GM19043 (cell line): ENCODE measurements at regions not wholly inside any gene's neighbourhood (a gene's known extent, or its start where the extent isn't known, plus 50 kb on each side); places are given as distances from the start of the nearest gene placed in this dataset.

Experiments used
- ATAC-seq: cut with Tn5 transposase; IDR thresholded peaks from one replicate; pipeline ENCODE4 v1.9.1; 2021; ENCODE audit warnings: low read depth; ENCODE audit not compliant: unreplicated experiment

DNA sequence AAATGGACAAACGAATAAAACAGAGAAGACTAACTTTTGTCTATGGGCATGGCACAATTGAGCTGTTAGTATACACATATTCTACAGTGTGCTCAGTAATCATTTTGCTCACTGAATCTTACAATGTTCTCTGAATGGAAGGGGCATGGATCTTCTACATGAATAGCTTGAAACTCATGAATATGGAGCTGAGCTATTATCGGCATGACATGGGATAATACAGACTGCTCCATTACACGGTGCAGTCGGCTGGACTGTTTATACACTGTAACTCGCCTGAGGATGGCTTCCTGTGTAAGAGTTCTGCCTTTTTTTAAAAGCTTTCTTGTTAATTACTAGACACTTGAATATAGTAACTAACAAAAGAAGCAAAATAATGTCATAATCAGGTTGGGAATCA lies 368.5 kb upstream of the MAD2L1 start:
- ATAC-seq: no peak

DNA sequence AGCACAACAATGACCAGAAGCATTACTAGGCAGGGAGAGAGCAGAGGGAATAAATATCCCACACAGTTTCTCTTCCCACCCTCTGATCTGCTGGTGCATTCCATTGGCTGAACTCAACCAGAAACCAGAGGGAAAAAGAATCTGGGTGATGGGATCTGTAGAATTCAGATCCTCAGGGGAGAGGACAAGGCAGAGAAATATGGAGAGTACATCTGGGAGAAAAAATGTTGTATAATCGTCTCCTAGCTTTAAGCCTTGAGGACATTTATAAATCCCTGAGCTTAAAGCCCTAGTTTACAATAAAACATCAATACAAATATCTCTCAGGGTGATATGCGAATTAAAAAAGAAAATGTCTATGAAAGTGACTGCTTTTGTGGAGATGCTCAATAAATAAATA lies 368.1 kb upstream of the MAD2L1 start:
- ATAC-seq: no peak

DNA sequence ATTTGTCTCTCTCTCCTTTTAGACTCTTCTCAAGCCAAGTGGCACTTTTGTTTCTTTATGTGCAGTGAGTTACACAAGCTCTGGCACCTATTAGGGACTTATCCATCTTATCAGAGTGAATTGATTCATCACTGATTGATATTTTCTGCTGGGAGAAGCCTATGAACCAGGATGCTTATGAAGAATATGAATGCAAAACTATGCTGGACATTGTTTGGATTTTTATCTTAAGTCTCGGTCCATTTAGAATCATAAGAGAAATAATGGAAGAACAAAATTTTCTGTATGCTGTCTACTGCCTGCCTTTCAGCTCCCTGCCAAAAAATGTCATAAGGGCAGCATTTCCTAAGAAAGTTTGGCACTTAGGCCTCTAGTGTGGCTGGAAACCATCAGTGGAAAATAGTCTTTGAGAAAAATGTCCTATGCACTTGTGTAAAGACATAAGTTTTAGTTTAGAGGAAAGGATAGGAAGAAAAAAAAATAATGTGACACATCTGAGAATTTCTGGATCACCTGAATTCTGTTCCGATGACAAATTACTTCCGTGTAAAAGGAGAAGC lies 365.7 kb upstream of the MAD2L1 start:
- ATAC-seq: no peak

DNA sequence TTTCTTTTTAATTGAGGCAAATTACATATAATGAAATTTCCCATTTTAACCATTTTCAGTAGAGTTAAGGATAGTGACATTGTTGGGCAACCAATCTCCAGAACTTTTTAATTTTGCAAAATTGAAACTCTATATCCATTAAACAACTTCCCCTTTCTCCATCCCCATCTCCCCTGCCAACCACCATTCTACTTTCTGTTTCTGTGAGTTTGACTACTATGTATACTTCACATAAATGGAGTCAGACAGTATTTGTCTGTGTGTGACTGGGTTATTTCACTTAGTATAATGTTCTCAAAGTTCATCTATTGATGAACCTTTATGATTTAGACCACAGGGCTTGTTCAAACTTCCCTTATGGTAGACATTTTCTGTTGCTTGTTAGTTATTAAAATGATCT lies 364.5 kb upstream of the MAD2L1 start:
- no peak for ATAC-seq

DNA sequence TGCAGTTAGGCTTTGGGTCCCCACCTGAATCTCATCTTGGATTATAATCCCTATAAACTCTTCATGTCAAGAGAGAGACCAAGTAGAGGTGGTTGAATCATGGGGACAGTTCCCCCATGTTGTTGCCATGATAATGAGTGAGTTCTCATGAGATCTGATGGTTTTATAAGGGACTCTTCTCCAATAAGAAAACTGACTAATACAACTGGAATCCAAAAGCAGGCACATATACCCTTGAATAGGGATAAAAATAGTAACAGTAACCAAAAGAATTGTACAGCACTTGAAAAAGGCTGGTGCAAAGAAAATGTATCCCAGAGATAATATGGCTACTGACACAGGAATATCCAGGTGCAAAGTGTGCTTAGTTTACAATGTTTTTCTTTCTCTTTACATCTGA lies 351.5 kb upstream of the MAD2L1 start:
- no peak for ATAC-seq

DNA sequence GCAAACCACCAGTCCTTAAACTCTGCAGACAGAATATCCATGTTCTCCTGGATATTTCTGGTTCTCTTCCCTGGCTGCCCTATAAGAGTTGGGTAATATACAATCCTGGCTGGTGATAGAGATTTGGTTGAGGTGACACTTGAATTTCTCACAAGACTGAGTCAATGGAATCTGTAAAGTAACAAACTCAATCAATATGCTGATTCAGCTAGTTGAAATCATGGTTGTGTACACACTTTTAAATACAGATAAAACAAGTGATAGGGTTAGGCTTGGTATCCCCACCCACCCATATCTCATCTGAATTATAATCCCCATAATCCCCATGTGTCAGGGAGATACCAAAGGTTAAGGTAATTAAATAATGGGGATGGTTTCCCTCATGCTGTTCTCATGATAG lies 349.2 kb upstream of the MAD2L1 start:
- ATAC-seq: no peak

DNA sequence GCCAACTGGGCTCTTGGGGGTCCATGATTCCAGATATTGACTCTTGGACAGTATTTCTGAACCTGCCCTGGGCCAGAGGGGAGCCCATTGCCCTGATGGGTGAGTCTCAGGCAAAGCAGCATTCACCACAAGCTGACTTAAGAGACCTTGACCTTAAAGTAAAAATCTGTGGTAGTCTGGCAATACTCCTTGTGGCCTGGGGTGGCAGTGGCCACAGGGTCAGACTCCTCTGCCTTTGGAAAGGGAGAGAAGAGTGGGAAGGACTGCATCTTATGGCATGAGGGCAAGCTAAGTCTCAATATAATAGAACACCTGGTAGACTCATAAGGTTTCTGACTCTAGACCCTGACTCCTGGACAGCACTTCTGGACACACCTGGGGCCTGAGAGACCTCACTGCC lies 340.3 kb upstream of the MAD2L1 start:
- ATAC-seq: no peak

DNA sequence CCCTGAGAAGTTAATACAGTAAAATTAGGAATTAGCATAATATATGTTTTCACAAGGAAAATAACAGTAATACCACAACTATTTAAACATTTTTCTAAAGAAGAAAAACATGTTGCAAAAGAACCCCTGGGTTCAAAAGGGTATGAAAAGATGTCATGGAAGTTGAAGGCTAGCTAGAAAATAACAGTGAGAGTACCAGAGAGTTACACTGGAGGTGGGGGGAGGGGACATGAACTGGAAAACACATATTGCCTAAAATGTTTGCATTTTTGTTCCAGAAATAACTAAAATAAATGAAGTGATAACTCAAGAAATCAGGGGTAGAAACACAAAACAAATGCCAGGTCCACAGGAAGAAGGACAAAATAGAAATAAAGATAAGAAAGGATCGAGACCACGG lies 336.6 kb upstream of the MAD2L1 start:
- ATAC-seq: no peak

DNA sequence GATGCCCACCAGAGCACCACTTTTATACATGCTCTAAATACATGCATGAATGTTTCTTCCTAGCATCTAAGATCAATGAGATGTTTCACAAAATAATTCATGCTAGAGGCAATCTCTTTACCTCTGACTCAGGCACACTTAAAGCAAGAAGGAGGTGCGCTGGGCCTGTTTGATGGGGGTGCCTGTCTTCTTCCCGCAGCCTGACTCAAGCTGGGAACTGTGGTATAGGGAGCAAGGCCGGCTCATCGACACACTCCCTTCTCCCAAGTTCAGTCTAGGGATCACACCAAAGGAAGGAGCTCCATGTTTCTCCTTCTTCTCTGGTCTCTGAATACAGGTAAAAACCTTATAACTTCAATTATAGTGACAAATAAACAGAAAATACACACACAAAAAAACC lies 333.8 kb upstream of the MAD2L1 start:
- ATAC-seq: no peak

DNA sequence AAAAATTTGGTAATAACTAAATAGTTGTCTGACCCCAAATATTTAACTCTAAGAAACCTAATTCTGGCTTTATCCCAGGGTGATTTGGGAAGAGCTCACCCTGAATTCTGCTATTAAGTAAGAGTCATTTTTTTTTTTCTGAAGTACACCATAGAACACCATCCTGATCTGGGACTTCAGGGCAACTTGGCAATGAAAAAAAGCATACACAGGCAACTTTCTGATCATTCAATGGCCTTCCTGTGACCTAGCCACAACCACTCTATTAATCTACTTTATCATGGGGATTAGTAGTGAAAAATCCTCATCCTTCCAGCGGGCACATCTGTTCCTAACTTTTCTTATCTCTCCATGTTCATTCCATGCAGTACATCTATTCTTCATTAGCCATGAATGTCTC lies 333.2 kb upstream of the MAD2L1 start:
- no peak for ATAC-seq

DNA sequence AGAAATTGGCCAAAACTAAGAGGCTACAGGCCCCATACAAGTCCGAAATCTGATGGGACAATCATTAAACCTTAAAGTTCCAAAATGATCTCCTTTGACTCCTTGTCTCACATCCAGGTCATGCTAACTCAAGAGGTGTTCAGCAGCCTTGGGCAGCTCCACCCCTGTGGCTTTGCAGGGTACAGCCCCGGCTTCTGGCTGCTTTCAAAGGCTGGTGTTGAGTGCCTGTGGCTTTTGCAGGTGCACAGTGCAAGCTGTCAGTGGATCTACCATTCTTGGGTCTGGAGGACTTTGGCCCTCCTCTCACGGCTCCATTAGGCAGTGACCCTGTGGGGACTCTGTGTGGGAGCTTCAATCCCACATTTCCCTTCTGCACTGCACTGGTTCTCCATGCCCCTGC lies 329.1 kb upstream of the MAD2L1 start:
- no peak for ATAC-seq

DNA sequence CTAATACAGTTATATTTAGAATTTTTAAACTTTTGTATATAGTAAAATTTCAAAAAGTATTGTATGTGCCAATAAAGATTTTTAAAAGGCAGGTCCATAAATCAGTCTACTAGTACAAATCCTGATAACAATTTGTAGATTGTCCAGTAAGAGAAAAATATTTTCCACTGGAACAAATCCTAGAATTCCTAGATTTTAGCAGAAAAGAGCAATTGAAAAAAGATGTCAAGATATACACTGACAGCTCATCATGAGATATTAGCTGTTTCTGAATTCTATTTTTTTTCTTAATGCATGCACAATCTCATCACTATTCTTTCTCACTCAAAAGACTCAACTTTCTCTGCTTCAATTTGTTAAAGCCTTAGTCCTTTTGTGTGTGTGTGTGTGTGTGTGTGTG lies 289.2 kb upstream of the MAD2L1 start:
- no peak for ATAC-seq

DNA sequence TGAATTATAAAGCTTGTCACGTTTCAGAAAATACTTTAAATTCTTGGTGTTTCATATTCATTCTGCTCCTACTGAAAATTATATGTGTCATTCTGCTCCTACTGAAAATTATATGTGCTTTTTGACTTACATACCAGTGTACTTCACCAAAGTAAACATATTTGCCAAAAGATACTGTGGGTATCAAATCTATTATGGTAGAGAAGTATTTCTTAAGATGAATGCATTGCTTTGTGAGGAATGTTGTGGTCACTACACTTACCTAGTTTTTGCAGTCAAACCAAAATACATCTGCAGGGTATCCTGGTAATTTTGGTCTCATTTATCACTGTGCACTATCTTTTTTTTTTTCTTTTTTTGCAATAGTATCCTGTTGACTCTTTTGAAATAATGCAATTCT lies 287.7 kb upstream of the MAD2L1 start:
- ATAC-seq: no peak

DNA sequence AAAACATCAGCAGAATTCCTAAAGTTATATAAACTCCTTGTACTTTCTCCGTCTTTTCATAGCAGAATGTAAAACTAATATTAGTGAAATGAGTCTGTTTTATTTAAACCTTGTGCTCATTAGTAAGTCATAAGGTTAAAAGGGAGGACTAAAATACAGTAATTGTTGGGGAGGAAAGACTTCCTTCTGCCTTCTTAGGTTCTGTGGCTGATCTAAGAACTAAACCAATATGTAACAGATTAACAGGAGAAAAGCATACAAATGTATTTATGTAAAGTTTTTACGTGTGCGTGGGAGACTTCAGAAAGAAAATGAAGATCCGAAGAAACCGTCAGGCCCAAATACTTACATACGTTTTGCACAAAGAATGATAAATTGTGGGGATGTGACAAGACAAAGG lies 286.6 kb upstream of the MAD2L1 start:
- ATAC-seq: no peak

DNA sequence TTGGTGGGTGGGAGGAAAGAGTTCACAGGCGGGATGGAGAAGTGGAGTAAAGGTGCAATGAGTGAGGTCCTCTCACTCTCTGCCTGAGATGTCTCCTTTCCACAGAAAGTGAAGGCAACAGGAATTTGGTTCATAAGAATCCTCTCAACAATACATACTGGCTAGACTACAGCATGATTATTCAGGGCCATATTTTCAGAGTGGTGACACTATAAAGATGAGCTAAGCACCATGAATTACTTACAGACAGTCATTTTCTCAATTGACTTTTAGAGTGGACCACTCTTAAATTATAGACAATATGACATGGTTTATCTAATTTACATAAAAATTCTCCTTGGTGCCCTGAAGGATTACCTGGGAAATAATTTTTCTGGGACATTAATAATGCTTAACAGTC lies 286.1 kb upstream of the MAD2L1 start:
- ATAC-seq: no peak

DNA sequence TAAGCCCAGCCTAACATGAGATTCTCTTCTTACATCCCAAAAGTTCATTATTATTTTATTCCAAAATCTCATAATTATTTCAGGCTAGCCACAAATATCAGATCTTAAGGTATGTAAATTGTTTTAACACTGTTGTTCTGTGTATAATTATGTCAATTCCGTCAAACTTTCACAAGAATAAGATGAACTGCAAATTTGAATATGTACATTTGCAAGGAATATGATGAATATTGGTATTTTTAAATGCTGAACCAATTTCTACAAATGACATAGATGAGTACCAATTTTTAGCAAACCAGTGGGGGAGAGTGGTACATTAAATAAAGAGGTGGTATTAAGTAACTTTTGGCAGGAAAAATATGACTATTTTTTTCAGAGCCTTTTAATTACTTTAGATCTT lies 282.3 kb upstream of the MAD2L1 start:
- ATAC-seq: no peak

DNA sequence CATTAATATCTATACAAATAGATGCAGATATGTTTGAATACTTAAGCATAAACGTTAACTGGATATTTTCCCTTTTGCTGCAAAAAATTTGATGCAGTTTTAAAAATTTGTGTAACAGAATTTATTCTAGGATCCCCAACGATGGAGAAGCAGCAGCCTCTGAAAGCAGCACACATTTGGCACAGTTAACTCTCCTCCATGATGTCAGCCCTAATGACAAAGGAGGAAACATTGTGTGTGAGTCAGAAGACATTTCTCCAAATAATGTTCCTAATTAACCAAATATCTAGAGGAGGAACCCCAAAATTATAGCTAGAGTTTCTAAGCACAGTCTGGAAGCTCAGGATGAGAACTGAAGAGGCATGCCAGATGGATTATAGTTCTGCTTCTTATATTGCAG lies 281.9 kb upstream of the MAD2L1 start:
- ATAC-seq: no peak

DNA sequence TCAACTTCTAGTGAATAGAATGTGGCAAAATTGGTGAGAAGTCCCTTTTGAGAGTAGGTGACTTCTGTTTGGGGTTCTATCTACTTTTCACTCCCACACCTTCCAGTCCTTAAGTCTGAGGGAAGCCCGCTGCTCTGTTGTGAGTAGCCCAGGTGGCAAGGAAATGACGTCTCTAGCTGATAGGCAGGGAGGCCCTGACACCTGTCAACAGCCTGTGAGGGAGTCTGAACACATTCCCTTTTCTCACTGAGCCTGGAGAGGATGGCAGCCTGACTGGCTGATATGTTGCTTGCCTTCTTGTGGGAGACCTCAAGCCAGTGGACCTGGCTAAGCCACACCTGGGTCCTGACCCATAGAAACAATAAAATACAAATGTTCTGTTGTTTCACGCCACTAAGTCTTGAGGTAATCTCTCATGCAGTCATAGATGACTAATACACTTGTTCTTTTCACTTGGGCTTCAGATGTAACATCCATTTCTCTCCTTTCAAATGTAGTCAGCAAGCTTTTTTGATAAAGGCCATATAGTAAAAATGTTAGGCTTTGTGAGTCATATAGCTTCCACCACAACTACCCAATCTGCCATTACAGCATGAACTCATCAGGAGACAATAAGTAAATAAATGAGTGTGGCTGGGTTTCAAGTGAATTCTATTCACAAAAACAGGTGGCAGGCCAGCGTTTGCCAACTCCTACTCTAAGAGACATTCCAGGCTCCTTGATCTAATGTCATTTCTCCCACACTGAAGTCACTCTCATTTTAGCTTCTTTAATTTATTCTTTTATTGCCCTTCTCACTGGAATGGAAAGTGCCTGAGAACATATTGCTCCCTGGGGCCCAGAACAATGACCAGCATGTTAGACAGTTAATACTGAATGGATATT lies 265.1 kb upstream of the MAD2L1 start:
- no peak for ATAC-seq

DNA sequence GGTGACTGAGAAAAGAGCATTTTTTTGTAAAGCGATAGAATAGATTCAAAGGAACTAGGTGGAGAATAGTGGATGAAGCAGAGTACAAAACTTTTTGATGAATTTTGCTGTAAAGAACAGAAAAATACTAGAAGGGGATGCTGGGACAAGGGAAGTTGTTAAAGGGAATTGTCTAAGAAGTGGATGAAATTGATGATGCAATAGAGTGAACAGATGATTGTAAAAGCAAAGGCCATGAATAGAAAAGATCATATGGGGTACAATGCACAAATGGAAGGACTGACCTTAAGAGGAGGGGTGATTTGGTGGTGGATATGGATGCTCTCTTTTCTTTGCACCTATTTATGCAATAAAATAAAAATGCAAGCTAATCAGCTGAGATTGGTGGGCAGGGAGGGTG lies 262.7 kb upstream of the MAD2L1 start:
- ATAC-seq: no peak

DNA sequence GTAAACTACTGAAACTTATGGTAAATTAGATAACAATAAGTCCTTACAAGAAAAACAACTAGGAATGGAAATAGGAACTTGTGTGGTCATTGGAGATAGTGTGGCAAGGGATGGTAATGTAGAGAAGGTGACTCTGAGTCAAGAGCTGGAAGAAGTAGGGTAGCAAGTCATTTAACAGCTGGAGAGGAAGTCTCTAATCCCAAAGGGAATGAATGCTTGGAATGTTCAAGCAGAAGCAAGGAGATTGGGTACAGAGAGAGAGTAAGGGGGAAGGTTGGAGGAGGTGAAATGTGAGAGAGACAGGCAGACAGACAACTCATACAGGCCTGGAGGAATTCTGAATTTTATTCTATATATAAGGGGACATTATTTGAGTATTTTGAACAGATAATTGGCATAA lies 260.6 kb upstream of the MAD2L1 start:
- no peak for ATAC-seq

DNA sequence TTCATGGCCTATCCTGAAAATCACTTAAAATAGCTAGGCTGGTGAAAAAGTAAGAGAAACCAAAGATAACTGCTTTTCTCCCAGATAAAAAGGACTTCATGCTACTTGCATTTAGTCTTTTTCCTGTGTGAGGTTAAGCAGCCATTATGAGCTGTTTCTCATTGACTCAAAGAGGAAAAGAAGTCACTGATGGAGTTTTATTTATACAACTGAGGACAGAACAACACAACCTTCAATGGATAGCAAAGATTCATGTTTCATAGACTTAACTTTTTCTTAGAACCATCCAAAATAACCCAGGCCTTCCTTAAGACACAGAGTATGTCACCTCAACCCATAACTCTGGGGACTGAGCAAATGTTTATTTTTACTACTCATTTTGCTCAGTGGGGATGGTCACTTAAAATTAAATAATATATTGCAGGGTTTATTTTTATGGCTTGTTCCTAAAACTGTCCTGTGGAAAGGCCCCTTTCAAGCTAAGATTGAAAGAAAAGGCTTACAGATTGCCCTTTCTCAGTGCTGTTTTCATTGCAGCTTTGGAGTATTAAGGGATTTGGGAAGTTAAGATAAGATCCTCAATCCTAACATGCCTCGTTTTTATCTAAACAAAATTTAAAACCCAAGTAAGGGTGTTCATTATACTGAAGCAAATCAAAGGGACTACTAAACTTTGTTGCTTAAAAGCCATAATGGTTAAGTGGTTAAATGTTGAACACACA lies 252.6 kb upstream of the MAD2L1 start:
- no peak for ATAC-seq
